HEK293 (cell line): ENCODE measurements at regions not wholly inside any gene's neighbourhood (a gene's known extent, or its start where the extent isn't known, plus 50 kb on each side); places are given as distances from the start of the nearest gene placed in this dataset.
A peak's percentile ranks its signal among the peaks of the same experiment; 100 is the strongest.

Experiments used
- CTCF ChIA-PET: fragments of 350-600 bp; formaldehyde crosslinking; extraction: SDS; loops from one replicate; lab custom pipeline; 2021; ENCODE audit warnings: antibody characterized with exemption; lab: Yijun Ruan, JAX
- POLR2A ChIA-PET: fragments of 300-600 bp; formaldehyde crosslinking; extraction: SDS; loops from one replicate; lab custom pipeline; 2020; ENCODE audit warnings: antibody characterized with exemption, inconsistent platforms; lab: Yijun Ruan, JAX
- H3K27ac ChIP-seq: fragments of 200-500 bp; sonication (Bioruptor generic); 2 replicates; pipeline ENCODE4 v1.5.1; 2014; ENCODE audit warnings: low read depth, low read length, control low read depth, inconsistent platforms; ENCODE audit errors: extremely low read depth
- H3K36me3 ChIP-seq, 2 experiments: fragments of 200-500 bp in 1 of 2; sonication (Bioruptor generic) in 1 of 2; 1 replicate in 1 of 2; 2 replicates in 1 of 2; pipeline ENCODE4 v1.5.1; 2014 to 2017; ENCODE audit warnings: inconsistent platforms in 2 of 2, low read length in 2 of 2; ENCODE audit not compliant: control insufficient read depth in 2 of 2, insufficient read depth in 1 of 2
- H3K4me1 ChIP-seq: fragments of 200-500 bp; sonication (Bioruptor generic); 2 replicates; pipeline ENCODE4 v1.5.1; 2014; ENCODE audit warnings: mild to moderate bottlenecking, low read length, inconsistent platforms; ENCODE audit not compliant: control insufficient read depth, insufficient read depth
- H3K4me3 ChIP-seq: 2 replicates; pipeline ENCODE4 v1.5.1; 2011; ENCODE audit warnings: low read depth, mild to moderate bottlenecking, control low read depth, low read length, moderate library complexity
- H3K9me3 ChIP-seq: fragments of 200-500 bp; sonication (Bioruptor generic); 2 replicates; pipeline ENCODE4 v1.5.1; 2014; ENCODE audit warnings: low read depth, low read length, inconsistent platforms; ENCODE audit not compliant: control insufficient read depth, insufficient read depth
- HOXA7 ChIP-seq: sonication (generic); formaldehyde crosslinking; IDR thresholded peaks from 2 replicates; pipeline ENCODE4 v1.8.1; 2022; ENCODE audit warnings: missing genetic modification reagents, borderline replicate concordance
- ZFP3 ChIP-seq: fragments of 450-650 bp; formaldehyde crosslinking; IDR thresholded peaks from 2 replicates; pipeline ENCODE4 v1.5.1; 2016; ENCODE audit warnings: low read depth, missing biosample characterization, missing genetic modification characterization
- ZFP69B ChIP-seq: fragments of 450-650 bp; formaldehyde crosslinking; IDR thresholded peaks from 2 replicates; pipeline ENCODE4 v1.5.1; 2016; ENCODE audit warnings: missing biosample characterization, missing genetic modification characterization
- ZNF211 ChIP-seq: fragments of 450-650 bp; formaldehyde crosslinking; IDR thresholded peaks from 2 replicates; pipeline ENCODE4 v1.5.1; 2016; ENCODE audit warnings: low read depth, missing biosample characterization, missing genetic modification characterization
- ZNF214 ChIP-seq: fragments of 450-650 bp; formaldehyde crosslinking; IDR thresholded peaks from 2 replicates; pipeline ENCODE4 v1.5.1; 2017; ENCODE audit warnings: missing biosample characterization, mild to moderate bottlenecking, missing genetic modification characterization, borderline replicate concordance
- ZNF23 ChIP-seq: fragments of 450-650 bp; formaldehyde crosslinking; IDR thresholded peaks from 2 replicates; pipeline ENCODE4 v1.5.1; 2016; ENCODE audit warnings: missing biosample characterization, missing genetic modification characterization, borderline replicate concordance
- ZNF239 ChIP-seq: fragments of 450-650 bp; formaldehyde crosslinking; IDR thresholded peaks from 2 replicates; pipeline ENCODE4 v1.5.1; 2016; ENCODE audit warnings: missing biosample characterization, missing genetic modification characterization
- ZNF350 ChIP-seq: fragments of 450-650 bp; formaldehyde crosslinking; IDR thresholded peaks from 2 replicates; pipeline ENCODE4 v1.5.0; 2017; ENCODE audit warnings: missing biosample characterization, mild to moderate bottlenecking, missing genetic modification characterization
- ZNF366 ChIP-seq: fragments of 450-650 bp; formaldehyde crosslinking; conservative IDR thresholded peaks from 2 replicates; pipeline ENCODE4 v1.5.1; 2016; ENCODE audit warnings: missing biosample characterization, missing genetic modification characterization
- ZNF510 ChIP-seq: fragments of 450-650 bp; formaldehyde crosslinking; IDR thresholded peaks from 2 replicates; pipeline ENCODE4 v1.5.1; 2018; ENCODE audit warnings: mild to moderate bottlenecking, missing genetic modification characterization, missing biosample characterization; ENCODE audit not compliant: insufficient replicate concordance
- ZNF549 ChIP-seq: fragments of 450-650 bp; IDR thresholded peaks from 2 replicates; pipeline ENCODE4 v1.5.1; 2018; ENCODE audit warnings: missing biosample characterization, missing genetic modification characterization, mild to moderate bottlenecking, inconsistent platforms, moderate library complexity
- ZNF571 ChIP-seq: fragments of 450-650 bp; formaldehyde crosslinking; IDR thresholded peaks from 2 replicates; pipeline ENCODE4 v1.5.0; 2017; ENCODE audit warnings: missing biosample characterization, missing genetic modification characterization
- ZNF621 ChIP-seq: fragments of 450-650 bp; formaldehyde crosslinking; IDR thresholded peaks from 2 replicates; pipeline ENCODE4 v1.5.1; 2017; ENCODE audit warnings: missing biosample characterization, missing genetic modification characterization
- ZNF768 ChIP-seq: fragments of 450-650 bp; formaldehyde crosslinking; IDR thresholded peaks from 2 replicates; pipeline ENCODE4 v1.5.1; 2018; ENCODE audit warnings: missing biosample characterization, mild to moderate bottlenecking, missing genetic modification characterization
- TF ChIP-seq, protein P1 (sequence below): fragments of 450-650 bp; formaldehyde crosslinking; IDR thresholded peaks from 2 replicates; pipeline ENCODE4 v1.5.1; 2016; ENCODE audit warnings: missing biosample characterization, missing genetic modification characterization
- TF ChIP-seq, protein P2 (sequence below): fragments of 450-650 bp; formaldehyde crosslinking; IDR thresholded peaks from 2 replicates; pipeline ENCODE4 v1.5.1; 2016; ENCODE audit warnings: missing biosample characterization, missing genetic modification characterization, borderline replicate concordance
- TF ChIP-seq, protein P3 (sequence below): fragments of 450-650 bp; formaldehyde crosslinking; IDR thresholded peaks from 2 replicates; pipeline ENCODE4 v1.5.1; 2016; ENCODE audit warnings: missing biosample characterization, missing genetic modification characterization

DNA sequence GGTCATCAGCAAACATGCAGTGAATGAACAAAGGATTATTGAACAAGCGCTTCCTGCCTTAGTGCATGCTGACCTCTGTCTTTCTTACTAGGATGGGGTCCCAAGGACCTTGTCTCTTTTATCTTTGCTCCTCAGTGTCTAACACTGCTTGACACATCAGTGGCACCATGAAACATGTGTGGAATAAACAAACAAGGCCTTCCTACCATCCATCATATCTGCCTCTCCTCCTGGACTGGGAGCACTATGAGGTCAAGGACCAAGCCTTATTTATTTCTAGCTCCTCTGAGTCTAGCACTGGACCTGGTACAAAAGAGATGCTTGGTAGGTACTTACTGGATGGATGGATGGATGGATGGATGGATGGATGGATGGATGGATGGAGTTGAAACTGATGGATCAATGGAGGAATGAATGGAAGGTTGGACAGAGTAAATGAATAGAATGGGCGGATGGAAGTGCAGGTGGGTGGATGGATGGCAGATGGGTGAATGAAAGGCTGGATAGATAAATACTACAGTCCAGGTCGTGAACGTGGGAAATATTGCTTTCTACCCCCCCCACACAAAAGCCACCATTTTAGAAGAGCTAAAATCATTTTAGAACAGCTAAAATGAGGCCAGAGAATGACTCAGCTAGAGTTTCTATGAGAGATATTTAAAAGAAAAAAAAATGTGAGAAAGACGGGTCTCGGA, 104.1 kb upstream of the PTPN1 start:
- CTCF ChIA-PET, result no interaction called here
- no peaks in the 10 kb centered on the region for H3K4me1 ChIP-seq

GRCh38 chr20:50406610-50407136, 103.5 kb upstream of the PTPN1 start:
- Histone ChIP-seq H3K9me3 (no peaks in the 10 kb centered on the region), H3K4me3 (no peak overlapping the region), H3K27ac (no peak overlapping the region), H3K36me3 (no peaks in the 10 kb centered on the region), H3K4me1 (no peaks in the 10 kb centered on the region)
- ChIA-PET CTCF (no interaction called here), POLR2A (no interaction called here)
- TF ChIP-seq ZNF768 (tag by site-specific recombination), result 0 out of 2 replicates have a peak, but pooled peaks have one; percentile 17
- TF ChIP-seq ZNF549 (tag by site-specific recombination), result no peak

More for the DNA sequence above, 104.1 kb upstream of the PTPN1 start:
- Histone ChIP-seq H3K27ac (no peak overlapping the region), H3K36me3 (no peaks in the 10 kb centered on the region), H3K9me3 (no peaks in the 10 kb centered on the region), H3K4me3 (no peak overlapping the region)
- TF ChIP-seq ZNF366 (tag by site-specific recombination) (0 out of 2 replicates have a peak, but pooled peaks have one; percentile 22), ZNF211 (tag by site-specific recombination) (no peak)
- POLR2A ChIA-PET, result no interaction called here

DNA sequence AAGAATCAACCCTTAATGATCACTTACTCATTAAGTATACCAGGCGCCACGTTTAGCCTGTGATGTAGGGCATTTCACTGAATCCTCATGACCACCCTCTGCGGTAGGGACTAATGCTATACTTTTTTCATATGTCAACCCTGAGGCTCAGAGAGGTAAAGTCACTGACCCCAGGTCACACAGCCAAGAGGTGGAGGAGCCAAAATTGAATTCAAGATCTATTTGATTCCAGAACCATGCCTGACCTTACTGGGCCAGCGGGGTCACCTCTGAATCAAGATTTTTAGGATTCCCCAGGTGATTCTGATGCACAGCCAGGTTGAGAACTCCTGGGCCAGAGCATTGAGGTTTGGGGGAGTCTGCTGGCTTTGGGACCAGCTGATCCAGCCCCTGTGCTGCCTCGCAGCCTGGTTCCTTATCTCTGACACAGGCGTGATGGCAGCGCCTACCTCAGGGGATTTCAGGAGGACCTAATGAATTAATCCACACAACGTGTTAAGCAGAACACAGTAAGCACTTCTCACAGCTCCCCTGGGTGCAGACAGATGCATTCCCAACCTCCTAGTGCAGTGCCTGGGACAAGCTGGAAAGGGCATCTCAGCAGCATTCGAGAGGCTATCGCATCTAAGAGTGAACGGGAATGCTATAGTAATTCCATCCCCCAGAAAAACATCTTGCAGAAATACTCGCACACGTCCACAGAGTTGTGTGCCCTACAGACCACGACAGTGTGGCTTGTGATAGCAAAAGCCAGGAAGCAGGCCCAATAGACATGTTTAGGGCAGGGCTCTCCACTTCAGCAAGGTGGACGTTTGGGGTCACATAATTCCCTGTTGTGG, 101.4 kb upstream of the PTPN1 start:
- H3K4me1 ChIP-seq, result no peaks in the 10 kb centered on the region
- no peak overlapping the region for H3K4me3 ChIP-seq
- POLR2A ChIA-PET, result no interaction called here
- no peaks in the 10 kb centered on the region for H3K9me3 ChIP-seq
- H3K27ac ChIP-seq, result no peak overlapping the region
- CTCF ChIA-PET, result interaction anchor here (0.5 kb wide), 1 partner anchor 26 kb away, joined by 3 read pairs; no protein-coding TSS in a partner anchor
- no peaks in the 10 kb centered on the region for H3K36me3 ChIP-seq
- TF ChIP-seq ZNF350 (tag by site-specific recombination) (no peak), HOXA7 (CRISPR knock-in tag) (no peak), ZNF366 (tag by site-specific recombination) (no peak), ZNF23 (tag by site-specific recombination) (no peak), ZNF510 (no peak), ZNF239 (tag by site-specific recombination) (no peak), ZNF214 (tag by site-specific recombination) (no peak), ZFP69B (tag by site-specific recombination) (no peak), ZFP3 (tag by site-specific recombination) (no peak), ZNF621 (tag by site-specific recombination) (no peak), ZNF571 (tag by site-specific recombination) (no peak)
- TF ChIP-seq, protein P1, sequence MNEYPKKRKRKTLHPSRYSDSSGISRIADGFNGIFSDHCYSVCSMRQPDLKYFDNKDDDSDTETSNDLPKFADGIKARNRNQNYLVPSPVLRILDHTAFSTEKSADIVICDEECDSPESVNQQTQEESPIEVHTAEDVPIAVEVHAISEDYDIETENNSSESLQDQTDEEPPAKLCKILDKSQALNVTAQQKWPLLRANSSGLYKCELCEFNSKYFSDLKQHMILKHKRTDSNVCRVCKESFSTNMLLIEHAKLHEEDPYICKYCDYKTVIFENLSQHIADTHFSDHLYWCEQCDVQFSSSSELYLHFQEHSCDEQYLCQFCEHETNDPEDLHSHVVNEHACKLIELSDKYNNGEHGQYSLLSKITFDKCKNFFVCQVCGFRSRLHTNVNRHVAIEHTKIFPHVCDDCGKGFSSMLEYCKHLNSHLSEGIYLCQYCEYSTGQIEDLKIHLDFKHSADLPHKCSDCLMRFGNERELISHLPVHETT (tag by site-specific recombination), result no peak
- TF ChIP-seq, protein P2, sequence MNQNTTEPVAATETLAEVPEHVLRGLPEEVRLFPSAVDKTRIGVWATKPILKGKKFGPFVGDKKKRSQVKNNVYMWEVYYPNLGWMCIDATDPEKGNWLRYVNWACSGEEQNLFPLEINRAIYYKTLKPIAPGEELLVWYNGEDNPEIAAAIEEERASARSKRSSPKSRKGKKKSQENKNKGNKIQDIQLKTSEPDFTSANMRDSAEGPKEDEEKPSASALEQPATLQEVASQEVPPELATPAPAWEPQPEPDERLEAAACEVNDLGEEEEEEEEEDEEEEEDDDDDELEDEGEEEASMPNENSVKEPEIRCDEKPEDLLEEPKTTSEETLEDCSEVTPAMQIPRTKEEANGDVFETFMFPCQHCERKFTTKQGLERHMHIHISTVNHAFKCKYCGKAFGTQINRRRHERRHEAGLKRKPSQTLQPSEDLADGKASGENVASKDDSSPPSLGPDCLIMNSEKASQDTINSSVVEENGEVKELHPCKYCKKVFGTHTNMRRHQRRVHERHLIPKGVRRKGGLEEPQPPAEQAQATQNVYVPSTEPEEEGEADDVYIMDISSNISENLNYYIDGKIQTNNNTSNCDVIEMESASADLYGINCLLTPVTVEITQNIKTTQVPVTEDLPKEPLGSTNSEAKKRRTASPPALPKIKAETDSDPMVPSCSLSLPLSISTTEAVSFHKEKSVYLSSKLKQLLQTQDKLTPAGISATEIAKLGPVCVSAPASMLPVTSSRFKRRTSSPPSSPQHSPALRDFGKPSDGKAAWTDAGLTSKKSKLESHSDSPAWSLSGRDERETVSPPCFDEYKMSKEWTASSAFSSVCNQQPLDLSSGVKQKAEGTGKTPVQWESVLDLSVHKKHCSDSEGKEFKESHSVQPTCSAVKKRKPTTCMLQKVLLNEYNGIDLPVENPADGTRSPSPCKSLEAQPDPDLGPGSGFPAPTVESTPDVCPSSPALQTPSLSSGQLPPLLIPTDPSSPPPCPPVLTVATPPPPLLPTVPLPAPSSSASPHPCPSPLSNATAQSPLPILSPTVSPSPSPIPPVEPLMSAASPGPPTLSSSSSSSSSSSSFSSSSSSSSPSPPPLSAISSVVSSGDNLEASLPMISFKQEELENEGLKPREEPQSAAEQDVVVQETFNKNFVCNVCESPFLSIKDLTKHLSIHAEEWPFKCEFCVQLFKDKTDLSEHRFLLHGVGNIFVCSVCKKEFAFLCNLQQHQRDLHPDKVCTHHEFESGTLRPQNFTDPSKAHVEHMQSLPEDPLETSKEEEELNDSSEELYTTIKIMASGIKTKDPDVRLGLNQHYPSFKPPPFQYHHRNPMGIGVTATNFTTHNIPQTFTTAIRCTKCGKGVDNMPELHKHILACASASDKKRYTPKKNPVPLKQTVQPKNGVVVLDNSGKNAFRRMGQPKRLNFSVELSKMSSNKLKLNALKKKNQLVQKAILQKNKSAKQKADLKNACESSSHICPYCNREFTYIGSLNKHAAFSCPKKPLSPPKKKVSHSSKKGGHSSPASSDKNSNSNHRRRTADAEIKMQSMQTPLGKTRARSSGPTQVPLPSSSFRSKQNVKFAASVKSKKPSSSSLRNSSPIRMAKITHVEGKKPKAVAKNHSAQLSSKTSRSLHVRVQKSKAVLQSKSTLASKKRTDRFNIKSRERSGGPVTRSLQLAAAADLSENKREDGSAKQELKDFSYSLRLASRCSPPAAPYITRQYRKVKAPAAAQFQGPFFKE (tag by site-specific recombination), result no peak
- TF ChIP-seq, protein P3, sequence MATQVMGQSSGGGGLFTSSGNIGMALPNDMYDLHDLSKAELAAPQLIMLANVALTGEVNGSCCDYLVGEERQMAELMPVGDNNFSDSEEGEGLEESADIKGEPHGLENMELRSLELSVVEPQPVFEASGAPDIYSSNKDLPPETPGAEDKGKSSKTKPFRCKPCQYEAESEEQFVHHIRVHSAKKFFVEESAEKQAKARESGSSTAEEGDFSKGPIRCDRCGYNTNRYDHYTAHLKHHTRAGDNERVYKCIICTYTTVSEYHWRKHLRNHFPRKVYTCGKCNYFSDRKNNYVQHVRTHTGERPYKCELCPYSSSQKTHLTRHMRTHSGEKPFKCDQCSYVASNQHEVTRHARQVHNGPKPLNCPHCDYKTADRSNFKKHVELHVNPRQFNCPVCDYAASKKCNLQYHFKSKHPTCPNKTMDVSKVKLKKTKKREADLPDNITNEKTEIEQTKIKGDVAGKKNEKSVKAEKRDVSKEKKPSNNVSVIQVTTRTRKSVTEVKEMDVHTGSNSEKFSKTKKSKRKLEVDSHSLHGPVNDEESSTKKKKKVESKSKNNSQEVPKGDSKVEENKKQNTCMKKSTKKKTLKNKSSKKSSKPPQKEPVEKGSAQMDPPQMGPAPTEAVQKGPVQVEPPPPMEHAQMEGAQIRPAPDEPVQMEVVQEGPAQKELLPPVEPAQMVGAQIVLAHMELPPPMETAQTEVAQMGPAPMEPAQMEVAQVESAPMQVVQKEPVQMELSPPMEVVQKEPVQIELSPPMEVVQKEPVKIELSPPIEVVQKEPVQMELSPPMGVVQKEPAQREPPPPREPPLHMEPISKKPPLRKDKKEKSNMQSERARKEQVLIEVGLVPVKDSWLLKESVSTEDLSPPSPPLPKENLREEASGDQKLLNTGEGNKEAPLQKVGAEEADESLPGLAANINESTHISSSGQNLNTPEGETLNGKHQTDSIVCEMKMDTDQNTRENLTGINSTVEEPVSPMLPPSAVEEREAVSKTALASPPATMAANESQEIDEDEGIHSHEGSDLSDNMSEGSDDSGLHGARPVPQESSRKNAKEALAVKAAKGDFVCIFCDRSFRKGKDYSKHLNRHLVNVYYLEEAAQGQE (tag by site-specific recombination), result no peak
